BLaER1 (cell line): ENCODE measurements at regions not wholly inside any gene's neighbourhood (a gene's known extent, or its start where the extent isn't known, plus 50 kb on each side); places are given as distances from the start of the nearest gene placed in this dataset.

ENCODE experiments used
- H3K27ac ChIP-seq: shearing (Covaris generic); formaldehyde crosslinking; 2 replicates; pipeline ENCODE4 v1.8.1; 2022
- H3K27me3 ChIP-seq: shearing (Covaris generic); formaldehyde crosslinking; 2 replicates; pipeline ENCODE4 v1.8.1; 2022
- H3K36me3 ChIP-seq: shearing (Covaris generic); formaldehyde crosslinking; 2 replicates; pipeline ENCODE4 v1.8.1; 2022
- H3K4me1 ChIP-seq: shearing (Covaris generic); formaldehyde crosslinking; 2 replicates; pipeline ENCODE4 v1.8.1; 2022
- H3K4me2 ChIP-seq: shearing (Covaris generic); formaldehyde crosslinking; 2 replicates; pipeline ENCODE4 v1.8.1; 2022
- H3K4me3 ChIP-seq: shearing (Covaris generic); formaldehyde crosslinking; 2 replicates; pipeline ENCODE4 v1.8.1; 2022
- H3K9ac ChIP-seq: shearing (Covaris generic); formaldehyde crosslinking; 2 replicates; pipeline ENCODE4 v1.8.1; 2022
- H3K9me3 ChIP-seq: shearing (Covaris generic); formaldehyde crosslinking; 2 replicates; pipeline ENCODE4 v1.8.1; 2022
- H4K20me1 ChIP-seq: shearing (Covaris generic); formaldehyde crosslinking; 2 replicates; pipeline ENCODE4 v1.8.1; 2022
- Cebpa-rat ChIP-seq: shearing (Covaris generic); IDR thresholded peaks from 2 replicates; pipeline ENCODE4 v1.8.1; 2022

DNA sequence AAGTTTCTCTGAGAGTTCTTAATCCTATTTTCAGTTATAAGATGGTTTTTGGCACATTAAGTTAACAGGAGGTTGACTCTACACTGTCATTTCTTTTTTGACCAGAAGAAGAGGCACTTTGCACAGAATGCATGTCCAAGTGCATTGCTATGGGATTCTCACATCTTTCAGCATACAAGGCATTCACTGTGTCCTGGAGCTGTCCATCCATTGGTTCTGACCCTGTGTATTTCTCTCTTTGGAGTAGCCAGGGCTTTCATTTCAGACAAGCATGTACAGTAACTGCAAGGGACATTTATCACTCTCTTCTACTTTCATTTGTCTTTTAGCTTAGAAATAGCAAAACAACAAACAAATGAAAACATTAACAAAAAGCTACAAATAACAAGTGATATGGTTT, 275.1 kb upstream of the IMPG1 start:
- H4K20me1 ChIP-seq, result no peaks in the 10 kb centered on the region
- no peaks in the 10 kb centered on the region for H3K36me3 ChIP-seq
- H3K27ac ChIP-seq, result no peak overlapping the region
- H3K27me3 ChIP-seq, result no peaks in the 10 kb centered on the region
- H3K9me3 ChIP-seq, result no peaks in the 10 kb centered on the region
- no peak overlapping the region for H3K9ac ChIP-seq
- H3K4me2 ChIP-seq, result no peak overlapping the region
- TF ChIP-seq Cebpa-rat, result no peak
- no peaks in the 10 kb centered on the region for H3K4me1 ChIP-seq
- no peak overlapping the region for H3K4me3 ChIP-seq

DNA sequence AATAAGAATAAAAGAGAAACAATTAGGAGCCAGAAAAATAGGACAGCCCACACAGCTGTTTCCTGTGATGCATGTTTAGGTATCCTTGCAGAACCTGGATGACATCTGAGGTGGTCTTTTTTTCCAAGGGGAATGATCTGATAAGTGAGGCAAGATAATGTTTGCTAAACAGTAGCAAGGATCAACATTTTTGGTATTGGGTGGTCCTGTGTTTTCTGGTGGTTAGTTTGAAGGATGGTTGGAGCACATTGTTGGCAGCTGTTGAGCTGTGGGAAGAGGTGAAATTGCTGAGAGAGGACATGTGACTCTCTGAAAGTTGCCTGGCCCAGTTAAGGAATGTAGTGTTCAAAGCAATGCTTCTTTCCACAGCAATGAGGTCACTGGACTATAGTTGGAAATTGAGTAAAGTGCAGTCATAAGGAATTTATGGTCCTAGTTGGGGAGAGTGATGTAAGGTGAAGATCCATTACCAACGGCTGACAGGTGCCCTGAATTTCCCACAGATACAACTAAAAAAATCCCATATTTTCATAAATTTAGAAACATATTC, 270.2 kb upstream of the IMPG1 start:
- Histone ChIP-seq H3K4me3 (no peak overlapping the region), H3K27ac (no peak overlapping the region)
- no peak for TF ChIP-seq Cebpa-rat

DNA sequence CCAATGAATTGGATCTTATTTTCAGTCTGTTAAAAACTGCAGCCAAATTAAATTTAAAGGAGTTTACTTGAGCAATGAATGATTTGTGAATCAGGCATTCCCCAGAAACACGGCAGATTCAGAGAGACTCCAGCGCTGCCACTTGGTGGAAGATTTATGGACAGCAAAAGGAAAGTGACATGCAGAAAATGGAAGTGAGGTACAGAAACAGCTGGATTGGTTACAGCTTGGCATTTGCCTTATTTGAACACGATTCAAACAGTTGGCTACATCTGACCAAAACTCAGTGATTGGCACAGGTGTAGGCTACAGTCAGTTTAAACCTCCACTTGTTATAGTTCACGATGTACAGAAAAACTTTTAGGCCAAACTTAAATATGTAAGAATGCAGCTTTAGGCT, 257.6 kb upstream of the IMPG1 start:
- H3K4me1 ChIP-seq, result no peaks in the 10 kb centered on the region
- H3K27me3 ChIP-seq, result no peaks in the 10 kb centered on the region
- no peak overlapping the region for H3K9ac ChIP-seq
- no peak overlapping the region for H3K4me3 ChIP-seq
- no peaks in the 10 kb centered on the region for H3K36me3 ChIP-seq
- H3K27ac ChIP-seq, result no peak overlapping the region
- no peaks in the 10 kb centered on the region for H3K9me3 ChIP-seq
- no peaks in the 10 kb centered on the region for H4K20me1 ChIP-seq
- H3K4me2 ChIP-seq, result no peak overlapping the region
- no peak for TF ChIP-seq Cebpa-rat

More for the DNA sequence above, 270.2 kb upstream of the IMPG1 start:
- H3K9ac ChIP-seq, result no peak overlapping the region
- H3K36me3 ChIP-seq, result no peaks in the 10 kb centered on the region
- no peak overlapping the region for H3K4me2 ChIP-seq
- H3K27me3 ChIP-seq, result no peaks in the 10 kb centered on the region
- H3K9me3 ChIP-seq, result no peaks in the 10 kb centered on the region
- no peaks in the 10 kb centered on the region for H4K20me1 ChIP-seq
- no peaks in the 10 kb centered on the region for H3K4me1 ChIP-seq

DNA sequence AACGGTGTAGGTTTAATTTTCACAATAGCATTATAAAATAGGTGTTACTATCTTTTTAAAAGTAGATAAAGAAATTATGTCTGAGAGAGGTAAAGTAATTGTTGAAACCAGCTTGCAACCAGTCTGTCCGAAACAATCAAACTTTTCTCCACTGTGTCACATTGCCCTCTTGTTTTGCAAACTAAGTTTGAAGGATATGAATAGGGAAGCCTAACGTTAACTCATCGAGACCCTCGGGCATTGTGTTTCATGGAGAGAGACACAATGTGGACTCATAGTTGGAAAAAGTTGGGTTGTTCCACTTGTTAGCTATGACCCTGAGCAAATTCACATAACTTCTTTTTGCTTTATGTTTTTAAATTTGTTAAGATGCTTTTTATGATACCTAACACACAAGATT, 254.4 kb upstream of the IMPG1 start:
- H3K4me1 ChIP-seq, result no peaks in the 10 kb centered on the region
- no peak overlapping the region for H3K4me2 ChIP-seq
- H3K27me3 ChIP-seq, result no peaks in the 10 kb centered on the region
- TF ChIP-seq Cebpa-rat, result no peak
- no peaks in the 10 kb centered on the region for H4K20me1 ChIP-seq
- H3K9ac ChIP-seq, result no peak overlapping the region
- H3K36me3 ChIP-seq, result no peaks in the 10 kb centered on the region
- no peak overlapping the region for H3K27ac ChIP-seq
- no peaks in the 10 kb centered on the region for H3K9me3 ChIP-seq
- no peak overlapping the region for H3K4me3 ChIP-seq
